ENCODE measurements at regions not wholly inside any gene's neighbourhood (a gene's known extent, or its start where the extent isn't known, plus 50 kb on each side); places are given as distances from the start of the nearest gene placed in this dataset.
"Not testable (repeated sequence)": the region's sequence is repeated elsewhere in the genome, so short reads cannot be mapped to it uniquely, and the experiment has no call there.

DNA sequence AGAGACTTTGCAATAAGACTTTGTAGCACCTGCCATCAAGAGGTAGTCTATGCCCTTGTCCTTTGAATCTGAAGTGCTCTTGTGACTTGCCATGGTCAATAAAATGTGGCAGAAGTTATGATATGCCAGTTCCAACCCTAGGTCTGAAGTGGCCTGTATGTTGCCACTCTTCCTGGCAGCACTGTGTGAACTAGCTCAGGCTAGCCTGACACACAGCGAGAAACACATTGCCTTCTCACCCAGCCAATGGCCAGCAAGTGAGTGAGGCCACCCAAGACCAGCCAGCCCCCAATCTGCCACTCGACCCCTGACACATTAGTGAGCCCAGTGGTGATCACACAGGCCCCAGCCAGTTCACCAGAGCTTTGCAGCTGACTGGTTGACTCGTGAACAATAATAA, 52.7 kb upstream of the OSMR start:
- Histone ChIP-seq H2BK20ac (ENCODE audit: low read depth, low read length, poor library complexity, severe bottlenecking) (no peak overlapping the region), H3T11ph (ENCODE audit: low read length) (no peak overlapping the region), H3K79me2 (ENCODE audit: insufficient read depth, low read length) (no peaks in the 10 kb centered on the region), H2BK15ac (ENCODE audit: low read depth, low read length) (no peak overlapping the region), H3K27ac (ENCODE audit: insufficient read length, low read depth, low read length) (no peak overlapping the region), H3K18ac (ENCODE audit: insufficient read length, low read depth, low read length) (no peak overlapping the region), H3K23me2 (ENCODE audit: insufficient read length, low read depth, low read length, poor library complexity, severe bottlenecking) (no peaks in the 10 kb centered on the region), H3K4me1 (ENCODE audit: insufficient read depth, low read length) (no peaks in the 10 kb centered on the region), H2BK5ac (ENCODE audit: insufficient read length, low read length) (no peak overlapping the region), H3K79me1 (ENCODE audit: insufficient read depth, low read depth, low read length, poor library complexity, severe bottlenecking) (no peaks in the 10 kb centered on the region), H3K23ac (ENCODE audit: insufficient read length, low read depth, low read length) (no peak overlapping the region), H3K14ac (ENCODE audit: insufficient read depth, low read length) (no peak overlapping the region), H3K9me3 (ENCODE audit: control insufficient read depth, low read depth, low read length) (no peaks in the 10 kb centered on the region), H2BK12ac (ENCODE audit: insufficient read length, low read depth, low read length) (no peak overlapping the region), H3K4me2 (ENCODE audit: insufficient read depth, insufficient read length, low read length) (no peak overlapping the region), H2AFZ (ENCODE audit: low read length) (no peak overlapping the region), H2BK120ac (ENCODE audit: low read depth, low read length, poor library complexity, severe bottlenecking) (no peak overlapping the region), H2AK5ac (ENCODE audit: insufficient read length, low read length) (no peak overlapping the region), H4K20me1 (ENCODE audit: control insufficient read depth, insufficient read depth, insufficient read length) (no peaks in the 10 kb centered on the region), H4K8ac (replicated peaks; ENCODE audit: insufficient read length, low read depth, low read length) (no peak overlapping the region), H3K56ac (ENCODE audit: insufficient read length, low read depth, low read length) (no peak overlapping the region), H4K91ac (ENCODE audit: insufficient read length, low read depth, low read length) (no peak overlapping the region), H4K5ac (ENCODE audit: insufficient read length, low read depth, low read length) (no peak overlapping the region), H3K27me3 (ENCODE audit: insufficient read depth, low read length) (no peaks in the 10 kb centered on the region), H3K9ac (ENCODE audit: extremely low read depth, insufficient read length, low read length) (no peak overlapping the region), H3K4ac (ENCODE audit: low read depth, low read length) (no peak overlapping the region)
- no peaks in the 10 kb centered on the region for H3K27me3 Mint-ChIP-seq (ENCODE audit: low read depth)
- WGBS (ENCODE audit: extremely low coverage, insufficient read length, low lambda C conversion rate): no CpG with 5 or more reads among the region's 3 CpGs
- no peak for DNase-seq
- no peak overlapping the region for H3K4me3 Mint-ChIP-seq
- TF ChIP-seq, protein P1, sequence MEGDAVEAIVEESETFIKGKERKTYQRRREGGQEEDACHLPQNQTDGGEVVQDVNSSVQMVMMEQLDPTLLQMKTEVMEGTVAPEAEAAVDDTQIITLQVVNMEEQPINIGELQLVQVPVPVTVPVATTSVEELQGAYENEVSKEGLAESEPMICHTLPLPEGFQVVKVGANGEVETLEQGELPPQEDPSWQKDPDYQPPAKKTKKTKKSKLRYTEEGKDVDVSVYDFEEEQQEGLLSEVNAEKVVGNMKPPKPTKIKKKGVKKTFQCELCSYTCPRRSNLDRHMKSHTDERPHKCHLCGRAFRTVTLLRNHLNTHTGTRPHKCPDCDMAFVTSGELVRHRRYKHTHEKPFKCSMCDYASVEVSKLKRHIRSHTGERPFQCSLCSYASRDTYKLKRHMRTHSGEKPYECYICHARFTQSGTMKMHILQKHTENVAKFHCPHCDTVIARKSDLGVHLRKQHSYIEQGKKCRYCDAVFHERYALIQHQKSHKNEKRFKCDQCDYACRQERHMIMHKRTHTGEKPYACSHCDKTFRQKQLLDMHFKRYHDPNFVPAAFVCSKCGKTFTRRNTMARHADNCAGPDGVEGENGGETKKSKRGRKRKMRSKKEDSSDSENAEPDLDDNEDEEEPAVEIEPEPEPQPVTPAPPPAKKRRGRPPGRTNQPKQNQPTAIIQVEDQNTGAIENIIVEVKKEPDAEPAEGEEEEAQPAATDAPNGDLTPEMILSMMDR (conservative IDR thresholded peaks at IDR 0.05): no peak
- H3K4me1 Mint-ChIP-seq: no peaks in the 10 kb centered on the region
- no peaks in the 10 kb centered on the region for H3K9me3 Mint-ChIP-seq
- H3K27ac Mint-ChIP-seq: no peak overlapping the region
- H3K36me3 Mint-ChIP-seq (ENCODE audit: insufficient read depth in 1 of 3, low read depth in 3 of 3): no peaks in the 10 kb centered on the region

DNA sequence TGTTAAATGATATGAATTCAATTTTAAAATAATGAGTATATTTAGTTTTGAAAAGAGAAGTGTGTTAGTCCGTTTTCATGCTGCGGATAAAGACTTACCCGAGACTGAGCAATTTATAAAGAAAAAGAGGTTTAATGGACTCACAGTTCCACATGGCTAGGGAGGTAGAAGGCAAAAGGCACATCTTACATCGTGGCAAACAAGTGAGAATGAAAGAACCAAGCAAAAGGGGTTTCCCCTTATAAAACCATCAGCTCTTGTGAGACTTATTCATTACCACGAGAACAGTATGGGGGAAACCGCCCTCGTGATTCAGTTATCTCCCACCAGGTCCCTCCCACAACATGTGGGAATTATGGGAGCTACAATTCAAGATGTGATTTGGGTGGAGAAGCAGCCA, 51.8 kb upstream of the OSMR start:
- H3K27ac ChIP-seq (ENCODE audit: insufficient read length, low read depth, low read length); DNase-seq: not testable (repeated sequence)

More for the DNA sequence above, 51.8 kb upstream of the OSMR start:
- not testable (repeated sequence) for H3K18ac ChIP-seq (ENCODE audit: insufficient read length, low read depth, low read length); H3K23me2 ChIP-seq (ENCODE audit: insufficient read length, low read depth, low read length, poor library complexity, severe bottlenecking); H3K4me1 ChIP-seq (ENCODE audit: insufficient read depth, low read length); H3K79me1 ChIP-seq (ENCODE audit: insufficient read depth, low read depth, low read length, poor library complexity, severe bottlenecking); H2BK20ac ChIP-seq (ENCODE audit: low read depth, low read length, poor library complexity, severe bottlenecking); H3K79me2 ChIP-seq (ENCODE audit: insufficient read depth, low read length); H3K23ac ChIP-seq (ENCODE audit: insufficient read length, low read depth, low read length); H3K4ac ChIP-seq (ENCODE audit: low read depth, low read length); H3K27ac Mint-ChIP-seq; H4K91ac ChIP-seq (ENCODE audit: insufficient read length, low read depth, low read length); H3K27me3 Mint-ChIP-seq (ENCODE audit: low read depth); H3K9me3 Mint-ChIP-seq; H3K9ac ChIP-seq (ENCODE audit: extremely low read depth, insufficient read length, low read length); H3K9me3 ChIP-seq (ENCODE audit: control insufficient read depth, low read depth, low read length); H3K4me2 ChIP-seq (ENCODE audit: insufficient read depth, insufficient read length, low read length); H4K20me1 ChIP-seq (ENCODE audit: control insufficient read depth, insufficient read depth, insufficient read length); H3T11ph ChIP-seq (ENCODE audit: low read length); H3K4me3 Mint-ChIP-seq; H3K27me3 ChIP-seq (ENCODE audit: insufficient read depth, low read length); H3K4me1 Mint-ChIP-seq; H3K14ac ChIP-seq (ENCODE audit: insufficient read depth, low read length); H4K5ac ChIP-seq (ENCODE audit: insufficient read length, low read depth, low read length); H2BK15ac ChIP-seq (ENCODE audit: low read depth, low read length); H2BK5ac ChIP-seq (ENCODE audit: insufficient read length, low read length); H2AFZ ChIP-seq (ENCODE audit: low read length); H3K56ac ChIP-seq (ENCODE audit: insufficient read length, low read depth, low read length); H3K36me3 Mint-ChIP-seq (ENCODE audit: insufficient read depth in 1 of 3, low read depth in 3 of 3); H2AK5ac ChIP-seq (ENCODE audit: insufficient read length, low read length); H2BK12ac ChIP-seq (ENCODE audit: insufficient read length, low read depth, low read length); H4K8ac ChIP-seq (replicated peaks; ENCODE audit: insufficient read length, low read depth, low read length); H2BK120ac ChIP-seq (ENCODE audit: low read depth, low read length, poor library complexity, severe bottlenecking)
- 100% methylated on average over 2 of the region's 7 CpGs for WGBS (ENCODE audit: extremely low coverage, insufficient read length, low lambda C conversion rate)

Measured in H9 (cell line).